K562 (cell line): ENCODE measurements at regions not wholly inside any gene's neighbourhood (a gene's known extent, or its start where the extent isn't known, plus 50 kb on each side); places are given as distances from the start of the nearest gene placed in this dataset.
A peak's percentile ranks its signal among the peaks of the same experiment; 100 is the strongest.

ENCODE experiments used
- ATAC-seq: fragments of 200-7000 bp; cut with Tn5 transposase; 3 replicates; pipeline ENCODE4 v1.9.1; 2020; ENCODE audit warnings: moderate library complexity
- BruUV-seq: library from RNA; stranded (reverse); fragments of 400-500 nt; replicated peaks from 2 replicates; lab custom pipeline; 2021; lab: Mats Ljungman, UMichigan
- CTCF ChIA-PET: fragments of 300-600 bp; formaldehyde crosslinking; extraction: SDS; loops from one replicate; lab custom pipeline; 2021; ENCODE audit warnings: low intra/inter-chr PET ratio; lab: Yijun Ruan, JAX
- POLR2A ChIA-PET: fragments of 300-600, 350-650 bp; sonication (Branson Sonifier 250); formaldehyde crosslinking; extraction: SDS; loops from one replicate; lab custom pipeline; 2021; ENCODE audit warnings: antibody characterized with exemption, inconsistent platforms; lab: Yijun Ruan, JAX
- DNase-seq, 4 experiments: peaks; one replicate each; pipeline versions ENCODE4 v3.0.0 to v3.0.0-alpha.2; 2011 to 2018; ENCODE audit warnings: low spot score in 3 of 4, mixed read lengths in 3 of 4; ENCODE audit errors: extremely low read depth in 1 of 4
- FAIRE-seq: peaks from 2 replicates; lab custom pipeline; 2011; peaks lifted over from hg19 to GRCh38; lab: Jason Lieb, UNC
- H2AFZ ChIP-seq: 2 replicates; pipeline ENCODE4 v1.6.0; 2011; ENCODE audit warnings: low read depth, low read length, control low read depth, inconsistent platforms
- H3K27ac ChIP-seq: fragments of 200-600 bp; 3 replicates; pipeline ENCODE4 v1.8.0; 2011; ENCODE audit warnings: low read depth, mild to moderate bottlenecking, control low read depth, inconsistent platforms, low read length, moderate library complexity, mixed read lengths; ENCODE audit errors: extremely low read depth
- H3K27me3 ChIP-seq, 2 experiments: fragments of 300-600 bp in 1 of 2; 2 replicates in 1 of 2; 3 replicates in 1 of 2; pipeline versions ENCODE4 v1.6.0 to v1.8.0; 2011; ENCODE audit warnings: inconsistent platforms in 2 of 2, low read length in 2 of 2, mild to moderate bottlenecking in 1 of 2, mixed read lengths in 1 of 2, moderate library complexity in 1 of 2; ENCODE audit not compliant: control insufficient read depth in 2 of 2, insufficient read depth in 2 of 2
- H3K36me3 ChIP-seq: fragments of 300-600 bp; 3 replicates; pipeline ENCODE4 v1.8.0; 2011; ENCODE audit warnings: mild to moderate bottlenecking, low read length, inconsistent platforms; ENCODE audit not compliant: control insufficient read depth, insufficient read depth
- H3K4me1 ChIP-seq, 2 experiments: fragments of 200-600 bp in 1 of 2; replicated peaks in 1 of 2; 2 replicates in 1 of 2; 3 replicates in 1 of 2; pipeline versions ENCODE4 v1.5.1 to v1.8.0; 2011; ENCODE audit warnings: inconsistent platforms in 2 of 2, low read length in 2 of 2, mild to moderate bottlenecking in 1 of 2, mixed read lengths in 1 of 2, moderate library complexity in 1 of 2; ENCODE audit not compliant: control insufficient read depth in 2 of 2, insufficient read depth in 2 of 2
- H3K4me2 ChIP-seq: 2 replicates; pipeline ENCODE4 v1.6.1; 2011; ENCODE audit warnings: low read length, control low read depth, inconsistent platforms, mixed read lengths; ENCODE audit not compliant: insufficient read depth
- H3K4me3 ChIP-seq: fragments of 200-600 bp; sonication (generic), shearing (Covaris generic); 2 replicates; pipeline ENCODE4 v1.5.1; 2016; ENCODE audit warnings: control low read depth, inconsistent platforms
- H3K79me2 ChIP-seq: fragments of 200-600 bp; 3 replicates; pipeline ENCODE4 v1.8.0; 2011; ENCODE audit warnings: low read length, inconsistent platforms; ENCODE audit not compliant: control insufficient read depth, insufficient read depth
- H3K9ac ChIP-seq, 2 experiments: 2 replicates each; pipeline versions ENCODE4 v1.6.0 to v1.6.1; 2011; ENCODE audit warnings: low read depth in 2 of 2, low read length in 2 of 2, control low read depth in 1 of 2, inconsistent platforms in 1 of 2, mild to moderate bottlenecking in 1 of 2, mixed read lengths in 1 of 2; ENCODE audit not compliant: insufficient read depth in 1 of 2
- H3K9me1 ChIP-seq: one replicate; pipeline ENCODE4 v1.6.0; 2011; ENCODE audit warnings: inconsistent platforms, mild to moderate bottlenecking, low read length, moderate library complexity; ENCODE audit not compliant: control insufficient read depth, insufficient read depth
- H3K9me3 ChIP-seq: replicated peaks from 2 replicates; pipeline ENCODE4 v1.5.1; 2011; ENCODE audit warnings: low read depth, low read length, inconsistent platforms; ENCODE audit not compliant: control insufficient read depth, insufficient read depth
- H4K20me1 ChIP-seq: replicated peaks from 2 replicates; pipeline ENCODE4 v1.6.1; 2011; ENCODE audit warnings: low read length, inconsistent platforms, mixed read lengths; ENCODE audit not compliant: control insufficient read depth, insufficient read depth
- ELF4 ChIP-seq: fragments of 450-650 bp; formaldehyde crosslinking; IDR thresholded peaks from 2 replicates; pipeline ENCODE4 v1.4.0; 2022; ENCODE audit warnings: missing genetic modification characterization
- SMARCB1 ChIP-seq: IDR thresholded peaks from 2 replicates; pipeline ENCODE4 v1.6.1; 2011; ENCODE audit warnings: improper control_type of control experiment, low read depth; ENCODE audit not compliant: insufficient read length
- ZFP36 ChIP-seq: fragments of 150-350 bp; IDR thresholded peaks from 2 replicates; pipeline ENCODE4 v1.6.1; 2018; ENCODE audit warnings: low read length, low read depth; ENCODE audit not compliant: partially characterized antibody
- ZNF316 ChIP-seq: fragments of 450-650 bp; IDR thresholded peaks from 2 replicates; pipeline ENCODE4 v1.6.1; 2016
- WGBS: fragments of 100-300 bp; shearing (Covaris generic); methylation state at CpG from one replicate; pipeline ENCODE4 v1.1.6; 2016; ENCODE audit warnings: low coverage, mixed read lengths; ENCODE audit not compliant: insufficient coverage; ENCODE audit errors: missing lambda C conversion rate; 5-methylcytosine and 5-hydroxymethylcytosine counted together
- in situ Hi-C: fragments of 300-500 bp; cut with MboI; formaldehyde crosslinking; loops from 4 replicates; pipeline ENCODE4 v1.15.0; 2018; ENCODE audit warnings: inconsistent platforms, mixed read lengths
- intact Hi-C: fragments of 100-400 bp; cut with micrococcal nuclease; formaldehyde crosslinking; loops from 2 replicates; pipeline ENCODE4 v1.14.2; 2022

- no peak for ATAC-seq
- Histone ChIP-seq H3K4me1 (no peaks in the 10 kb centered on the region), H3K9ac (no peak overlapping the region), H3K9me3 (no peaks in the 10 kb centered on the region)
- no TSS peak for BruUV-seq
- CTCF ChIA-PET: no interaction called here
- TF ChIP-seq ELF4 (CRISPR knock-in tag): no peak
- TF ChIP-seq ZFP36: peak; percentile 12
- TF ChIP-seq, all 486 proteins: peak for 1
- H4K20me1 ChIP-seq: no peaks in the 10 kb centered on the region
- H3K9me1 ChIP-seq: no peaks in the 10 kb centered on the region
- no peak overlapping the region for H3K4me3 ChIP-seq
- H3K27me3 ChIP-seq: no peaks in the 10 kb centered on the region
- H3K27ac ChIP-seq: no peak overlapping the region
- intact Hi-C loops (no loop called here), in situ Hi-C loops (no loop called here)
- H3K4me2 ChIP-seq: no peak overlapping the region
- WGBS: 0% methylated on average over 3 of the region's 3 CpGs
- no peak for FAIRE-seq
- POLR2A ChIA-PET: no interaction called here
- no peaks in the 10 kb centered on the region for H3K36me3 ChIP-seq
- no peak overlapping the region for H2AFZ ChIP-seq
- DNase-seq: no peak
- H3K79me2 ChIP-seq: no peaks in the 10 kb centered on the region
These were observed 764.3 kb downstream of the SLC6A15 start for GRCh38 chr12:84148335-84148734.

- no peaks in the 10 kb centered on the region for H3K36me3 ChIP-seq
- no peak overlapping the region for H3K9ac ChIP-seq
- H3K4me1 ChIP-seq: no peaks in the 10 kb centered on the region
- ATAC-seq (no peak), DNase-seq (no peak), FAIRE-seq (no peak)
- no peak overlapping the region for H2AFZ ChIP-seq
- in situ Hi-C loops (no loop called here), intact Hi-C loops (no loop called here)
- no peak overlapping the region for H3K4me2 ChIP-seq
- no peak overlapping the region for H3K27ac ChIP-seq
- no peaks in the 10 kb centered on the region for H4K20me1 ChIP-seq
- no peaks in the 10 kb centered on the region for H3K9me3 ChIP-seq
- 2% methylated on average over 4 of the region's 4 CpGs for WGBS
- no TSS peak for BruUV-seq
- no peak overlapping the region for H3K4me3 ChIP-seq
- no peaks in the 10 kb centered on the region for H3K27me3 ChIP-seq
- ChIA-PET POLR2A (no interaction called here), CTCF (no interaction called here)
- H3K9me1 ChIP-seq: no peaks in the 10 kb centered on the region
- no peaks in the 10 kb centered on the region for H3K79me2 ChIP-seq
- TF ChIP-seq SMARCB1 (no peak), ZNF316 (peak; percentile 35; the same call in 1 of the 2 replicates)
These were observed 775.7 kb downstream of the SLC6A15 start for GRCh38 chr12:84136862-84137367.
